WTC11 (cell line): ENCODE measurements at regions not wholly inside any gene's neighbourhood (a gene's known extent, or its start where the extent isn't known, plus 50 kb on each side); places are given as distances from the start of the nearest gene placed in this dataset.
A peak's percentile ranks its signal among the peaks of the same experiment; 100 is the strongest.

Experiments
- ATAC-seq: fragments of 200-7000 bp; cut with Tn5 transposase; 2 replicates; pipeline ENCODE4 v1.10.0; 2021; ENCODE audit warnings: mild to moderate bottlenecking, moderate library complexity
- CTCF ChIA-PET: fragments of 300-600 bp; sonication (Branson Sonifier 250); formaldehyde crosslinking; loops from one replicate; lab custom pipeline; 2021; ENCODE audit warnings: antibody characterized with exemption; lab: Charles Lee
- POLR2A ChIA-PET: fragments of 350-600 bp; sonication (Branson Sonifier 250); formaldehyde crosslinking; loops from one replicate; lab custom pipeline; 2021; ENCODE audit warnings: antibody characterized with exemption; lab: Charles Lee
- DNase-seq: peaks from one replicate; pipeline ENCODE4 v3.0.0; 2021; ENCODE audit warnings: low spot score
- H3K27ac Mint-ChIP-seq: 2 replicates; pipeline ENCODE4 v1.8.0; 2021; ENCODE audit warnings: mixed read lengths
- H3K27me3 Mint-ChIP-seq: 2 replicates; pipeline ENCODE4 v1.8.0; 2021; ENCODE audit warnings: low read depth, mild to moderate bottlenecking, moderate library complexity, mixed read lengths
- H3K36me3 Mint-ChIP-seq: 2 replicates; pipeline ENCODE4 v1.8.0; 2021; ENCODE audit warnings: mixed read lengths
- H3K4me1 Mint-ChIP-seq: 2 replicates; pipeline ENCODE4 v1.8.0; 2022; ENCODE audit warnings: mixed read lengths
- H3K4me3 Mint-ChIP-seq: 2 replicates; pipeline ENCODE4 v1.8.0; 2021; ENCODE audit warnings: mild to moderate bottlenecking, moderate library complexity, mixed read lengths
- H3K9me3 Mint-ChIP-seq: 2 replicates; pipeline ENCODE4 v1.8.0; 2021; ENCODE audit warnings: mixed read lengths
- ATF6 ChIP-seq: sonication (generic); formaldehyde crosslinking; IDR thresholded peaks from 2 replicates; pipeline ENCODE4 v1.8.1; 2023; ENCODE audit warnings: mild to moderate bottlenecking, missing genetic modification reagents
- EMX1 ChIP-seq: fragments of 250-450 bp; sonication (Bioruptor Pico); IDR thresholded peaks from 2 replicates; pipeline ENCODE4 v1.8.0; 2021; ENCODE audit warnings: mild to moderate bottlenecking
- ETV6 ChIP-seq: sonication (generic); formaldehyde crosslinking; IDR thresholded peaks from 2 replicates; pipeline ENCODE4 v1.8.1; 2022; ENCODE audit warnings: mild to moderate bottlenecking, missing genetic modification reagents
- FOXK1 ChIP-seq: sonication (generic); formaldehyde crosslinking; IDR thresholded peaks from 2 replicates; pipeline ENCODE4 v1.8.0; 2022; ENCODE audit warnings: mild to moderate bottlenecking, moderate library complexity, missing genetic modification reagents
- GABPB1 ChIP-seq: sonication (generic); formaldehyde crosslinking; IDR thresholded peaks from 2 replicates; pipeline ENCODE4 v1.8.1; 2023; ENCODE audit warnings: mild to moderate bottlenecking, missing genetic modification reagents
- KAT7 ChIP-seq: sonication (generic); formaldehyde crosslinking; IDR thresholded peaks from 2 replicates; pipeline ENCODE4 v1.8.1; 2023; ENCODE audit warnings: missing genetic modification reagents, mild to moderate bottlenecking, borderline replicate concordance
- MXD4 ChIP-seq: fragments of 250-450 bp; sonication (Bioruptor Pico); IDR thresholded peaks from 2 replicates; pipeline ENCODE4 v1.8.0; 2021; ENCODE audit warnings: mild to moderate bottlenecking, moderate library complexity, borderline replicate concordance
- MYBL2 ChIP-seq: sonication (generic); formaldehyde crosslinking; IDR thresholded peaks from 2 replicates; pipeline ENCODE4 v1.8.1; 2023; ENCODE audit warnings: mild to moderate bottlenecking, moderate library complexity, missing genetic modification reagents
- RELA ChIP-seq: sonication (generic); formaldehyde crosslinking; IDR thresholded peaks from 2 replicates; pipeline ENCODE4 v1.8.1; 2022; ENCODE audit warnings: missing genetic modification reagents, mild to moderate bottlenecking, borderline replicate concordance
- RORB ChIP-seq: fragments of 250-450 bp; sonication (Bioruptor Pico); IDR thresholded peaks from 2 replicates; pipeline ENCODE4 v1.9.0; 2021; ENCODE audit warnings: mild to moderate bottlenecking
- SMAD3 ChIP-seq: sonication (generic); formaldehyde crosslinking; IDR thresholded peaks from 2 replicates; pipeline ENCODE4 v1.8.0; 2022; ENCODE audit warnings: missing genetic modification reagents, mild to moderate bottlenecking, borderline replicate concordance
- STAT6 ChIP-seq: sonication (generic); formaldehyde crosslinking; conservative IDR thresholded peaks from 2 replicates; pipeline ENCODE4 v1.8.1; 2023; ENCODE audit warnings: mild to moderate bottlenecking, low read depth, missing genetic modification reagents, moderate library complexity
- ZNF138 ChIP-seq: sonication (generic); formaldehyde crosslinking; conservative IDR thresholded peaks from 2 replicates; pipeline ENCODE4 v1.8.1; 2022; ENCODE audit warnings: mild to moderate bottlenecking, moderate library complexity, missing genetic modification reagents
- ZNF532 ChIP-seq: fragments of 250-450 bp; sonication (Bioruptor Pico); IDR thresholded peaks from 2 replicates; pipeline ENCODE4 v1.9.0; 2021; ENCODE audit warnings: mild to moderate bottlenecking, borderline replicate concordance
- TF ChIP-seq, protein P1 (sequence below): sonication (generic); formaldehyde crosslinking; IDR thresholded peaks from 2 replicates; pipeline ENCODE4 v1.8.1; 2022; ENCODE audit warnings: low read depth, missing genetic modification reagents, borderline replicate concordance
- TF ChIP-seq, protein P2 (sequence below): sonication (generic); formaldehyde crosslinking; IDR thresholded peaks from 2 replicates; pipeline ENCODE4 v1.8.0; 2023; ENCODE audit warnings: missing genetic modification reagents, mild to moderate bottlenecking, borderline replicate concordance

- Mint-ChIP-seq H3K4me1 (peaks cover 36% of the 10 kb centered on the region), H3K36me3 (0 out of 2 replicates have a peak, but pooled peaks cover 5% of the 10 kb centered on the region), H3K4me3 (no peak overlapping the region; the same call in 1 of the 2 replicates), H3K9me3 (peaks cover 15% of the 10 kb centered on the region), H3K27ac (peak overlapping the region; percentile 82), H3K27me3 (no peaks in the 10 kb centered on the region; the same call in 1 of the 2 replicates)
- ChIA-PET POLR2A (no interaction called here), CTCF (no interaction called here)
- TF ChIP-seq KAT7: no peak
- no peak for TF ChIP-seq ATF6 (CRISPR knock-in tag)
- TF ChIP-seq ETV6 (CRISPR knock-in tag): no peak
- TF ChIP-seq, protein P1, sequence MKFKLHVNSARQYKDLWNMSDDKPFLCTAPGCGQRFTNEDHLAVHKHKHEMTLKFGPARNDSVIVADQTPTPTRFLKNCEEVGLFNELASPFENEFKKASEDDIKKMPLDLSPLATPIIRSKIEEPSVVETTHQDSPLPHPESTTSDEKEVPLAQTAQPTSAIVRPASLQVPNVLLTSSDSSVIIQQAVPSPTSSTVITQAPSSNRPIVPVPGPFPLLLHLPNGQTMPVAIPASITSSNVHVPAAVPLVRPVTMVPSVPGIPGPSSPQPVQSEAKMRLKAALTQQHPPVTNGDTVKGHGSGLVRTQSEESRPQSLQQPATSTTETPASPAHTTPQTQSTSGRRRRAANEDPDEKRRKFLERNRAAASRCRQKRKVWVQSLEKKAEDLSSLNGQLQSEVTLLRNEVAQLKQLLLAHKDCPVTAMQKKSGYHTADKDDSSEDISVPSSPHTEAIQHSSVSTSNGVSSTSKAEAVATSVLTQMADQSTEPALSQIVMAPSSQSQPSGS: no peak
- no peak for TF ChIP-seq FOXK1 (CRISPR knock-in tag)
- no peak for TF ChIP-seq ZNF532
- no peak for TF ChIP-seq SMAD3
- no peak for TF ChIP-seq GABPB1 (CRISPR knock-in tag)
- peak; percentile 20 for DNase-seq
- ATAC-seq: peak; percentile 94
Observed at GRCh38 chr10:10361301-10361885, 656.3 kb upstream of the CELF2 start.

- Mint-ChIP-seq H3K4me1 (peaks cover 43% of the 10 kb centered on the region), H3K36me3 (0 out of 2 replicates have a peak, but pooled peaks cover 5% of the 10 kb centered on the region), H3K9me3 (peaks cover 8% of the 10 kb centered on the region), H3K27me3 (no peaks in the 10 kb centered on the region; the same call in 1 of the 2 replicates), H3K27ac (no peak overlapping the region), H3K4me3 (no peak overlapping the region)
- ATAC-seq (no peak), DNase-seq (no peak)
- ChIA-PET POLR2A (no interaction called here), CTCF (no interaction called here)
- TF ChIP-seq MYBL2 (no peak), STAT6 (CRISPR knock-in tag) (no peak), MXD4 (CRISPR knock-in tag) (no peak), ZNF138 (CRISPR knock-in tag) (no peak), RORB (CRISPR knock-in tag) (no peak), EMX1 (CRISPR knock-in tag) (no peak), RELA (CRISPR knock-in tag) (no peak)
- TF ChIP-seq, protein P1: no peak
- TF ChIP-seq, protein P2, sequence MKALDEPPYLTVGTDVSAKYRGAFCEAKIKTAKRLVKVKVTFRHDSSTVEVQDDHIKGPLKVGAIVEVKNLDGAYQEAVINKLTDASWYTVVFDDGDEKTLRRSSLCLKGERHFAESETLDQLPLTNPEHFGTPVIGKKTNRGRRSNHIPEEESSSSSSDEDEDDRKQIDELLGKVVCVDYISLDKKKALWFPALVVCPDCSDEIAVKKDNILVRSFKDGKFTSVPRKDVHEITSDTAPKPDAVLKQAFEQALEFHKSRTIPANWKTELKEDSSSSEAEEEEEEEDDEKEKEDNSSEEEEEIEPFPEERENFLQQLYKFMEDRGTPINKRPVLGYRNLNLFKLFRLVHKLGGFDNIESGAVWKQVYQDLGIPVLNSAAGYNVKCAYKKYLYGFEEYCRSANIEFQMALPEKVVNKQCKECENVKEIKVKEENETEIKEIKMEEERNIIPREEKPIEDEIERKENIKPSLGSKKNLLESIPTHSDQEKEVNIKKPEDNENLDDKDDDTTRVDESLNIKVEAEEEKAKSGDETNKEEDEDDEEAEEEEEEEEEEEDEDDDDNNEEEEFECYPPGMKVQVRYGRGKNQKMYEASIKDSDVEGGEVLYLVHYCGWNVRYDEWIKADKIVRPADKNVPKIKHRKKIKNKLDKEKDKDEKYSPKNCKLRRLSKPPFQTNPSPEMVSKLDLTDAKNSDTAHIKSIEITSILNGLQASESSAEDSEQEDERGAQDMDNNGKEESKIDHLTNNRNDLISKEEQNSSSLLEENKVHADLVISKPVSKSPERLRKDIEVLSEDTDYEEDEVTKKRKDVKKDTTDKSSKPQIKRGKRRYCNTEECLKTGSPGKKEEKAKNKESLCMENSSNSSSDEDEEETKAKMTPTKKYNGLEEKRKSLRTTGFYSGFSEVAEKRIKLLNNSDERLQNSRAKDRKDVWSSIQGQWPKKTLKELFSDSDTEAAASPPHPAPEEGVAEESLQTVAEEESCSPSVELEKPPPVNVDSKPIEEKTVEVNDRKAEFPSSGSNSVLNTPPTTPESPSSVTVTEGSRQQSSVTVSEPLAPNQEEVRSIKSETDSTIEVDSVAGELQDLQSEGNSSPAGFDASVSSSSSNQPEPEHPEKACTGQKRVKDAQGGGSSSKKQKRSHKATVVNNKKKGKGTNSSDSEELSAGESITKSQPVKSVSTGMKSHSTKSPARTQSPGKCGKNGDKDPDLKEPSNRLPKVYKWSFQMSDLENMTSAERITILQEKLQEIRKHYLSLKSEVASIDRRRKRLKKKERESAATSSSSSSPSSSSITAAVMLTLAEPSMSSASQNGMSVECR: no peak
Observed at GRCh38 chr10:10362800-10363199, 654.9 kb upstream of the CELF2 start.
